ENCODE measurements at regions not wholly inside any gene's neighbourhood (a gene's known extent, or its start where the extent isn't known, plus 50 kb on each side); places are given as distances from the start of the nearest gene placed in this dataset.

DNA sequence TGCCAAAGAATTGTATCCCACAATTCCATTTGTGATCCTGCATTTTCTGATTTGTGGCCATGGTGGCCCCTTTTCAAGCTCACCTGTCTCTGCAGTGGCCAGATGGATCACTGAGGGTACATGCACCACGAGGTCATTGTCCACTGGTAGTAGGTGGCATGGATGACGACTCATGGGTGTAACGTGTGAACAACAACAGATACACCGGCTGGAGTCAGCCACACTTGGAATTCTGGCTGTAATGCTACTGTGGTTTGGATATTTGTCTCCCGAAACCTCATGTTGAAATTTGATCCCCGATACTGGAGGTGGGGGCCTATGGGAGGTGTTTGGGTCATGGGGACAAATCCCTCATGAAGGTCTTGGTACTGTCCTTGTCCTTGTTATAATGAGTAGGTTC is 102.2 kb upstream of the TAF1B start:
- in situ Hi-C loops (cut with MboI; ENCODE audit: low sequenced_read_pairs, unreplicated experiment): no loop called here
- TF ChIP-seq, protein P1, sequence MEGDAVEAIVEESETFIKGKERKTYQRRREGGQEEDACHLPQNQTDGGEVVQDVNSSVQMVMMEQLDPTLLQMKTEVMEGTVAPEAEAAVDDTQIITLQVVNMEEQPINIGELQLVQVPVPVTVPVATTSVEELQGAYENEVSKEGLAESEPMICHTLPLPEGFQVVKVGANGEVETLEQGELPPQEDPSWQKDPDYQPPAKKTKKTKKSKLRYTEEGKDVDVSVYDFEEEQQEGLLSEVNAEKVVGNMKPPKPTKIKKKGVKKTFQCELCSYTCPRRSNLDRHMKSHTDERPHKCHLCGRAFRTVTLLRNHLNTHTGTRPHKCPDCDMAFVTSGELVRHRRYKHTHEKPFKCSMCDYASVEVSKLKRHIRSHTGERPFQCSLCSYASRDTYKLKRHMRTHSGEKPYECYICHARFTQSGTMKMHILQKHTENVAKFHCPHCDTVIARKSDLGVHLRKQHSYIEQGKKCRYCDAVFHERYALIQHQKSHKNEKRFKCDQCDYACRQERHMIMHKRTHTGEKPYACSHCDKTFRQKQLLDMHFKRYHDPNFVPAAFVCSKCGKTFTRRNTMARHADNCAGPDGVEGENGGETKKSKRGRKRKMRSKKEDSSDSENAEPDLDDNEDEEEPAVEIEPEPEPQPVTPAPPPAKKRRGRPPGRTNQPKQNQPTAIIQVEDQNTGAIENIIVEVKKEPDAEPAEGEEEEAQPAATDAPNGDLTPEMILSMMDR (IDR thresholded peaks at IDR 0.05; ENCODE audit: borderline replicate concordance, control extremely low read depth, extremely low read depth, insufficient read depth, missing control alignments): no peak
- no peak for DNase-seq (ENCODE audit: low spot score)

DNA sequence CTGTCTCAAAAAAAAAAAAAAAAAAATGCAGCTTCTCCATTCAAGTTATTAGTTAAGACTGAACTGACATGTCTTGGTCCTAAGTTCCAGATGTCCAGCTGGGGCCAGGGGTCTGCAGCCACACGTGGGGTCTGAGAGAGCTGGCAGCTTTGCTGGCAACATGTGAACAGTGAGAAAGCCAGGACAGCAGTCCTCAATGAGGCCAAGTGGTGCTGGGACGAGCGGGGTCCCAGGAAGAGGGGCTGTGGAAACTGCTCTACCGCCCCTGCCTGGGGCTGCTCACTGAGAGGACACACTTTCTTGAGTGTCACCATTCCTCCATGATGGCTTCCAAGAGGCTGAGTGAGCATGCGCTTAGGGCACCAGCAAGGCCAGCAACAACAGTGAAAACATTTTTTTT is 100.7 kb upstream of the TAF1B start:
- TF ChIP-seq, protein P1 (IDR thresholded peaks at IDR 0.05; ENCODE audit: borderline replicate concordance, control extremely low read depth, extremely low read depth, insufficient read depth, missing control alignments): no peak
- in situ Hi-C loops (cut with MboI; ENCODE audit: low sequenced_read_pairs, unreplicated experiment): no loop called here
- DNase-seq (ENCODE audit: low spot score): no peak

DNA sequence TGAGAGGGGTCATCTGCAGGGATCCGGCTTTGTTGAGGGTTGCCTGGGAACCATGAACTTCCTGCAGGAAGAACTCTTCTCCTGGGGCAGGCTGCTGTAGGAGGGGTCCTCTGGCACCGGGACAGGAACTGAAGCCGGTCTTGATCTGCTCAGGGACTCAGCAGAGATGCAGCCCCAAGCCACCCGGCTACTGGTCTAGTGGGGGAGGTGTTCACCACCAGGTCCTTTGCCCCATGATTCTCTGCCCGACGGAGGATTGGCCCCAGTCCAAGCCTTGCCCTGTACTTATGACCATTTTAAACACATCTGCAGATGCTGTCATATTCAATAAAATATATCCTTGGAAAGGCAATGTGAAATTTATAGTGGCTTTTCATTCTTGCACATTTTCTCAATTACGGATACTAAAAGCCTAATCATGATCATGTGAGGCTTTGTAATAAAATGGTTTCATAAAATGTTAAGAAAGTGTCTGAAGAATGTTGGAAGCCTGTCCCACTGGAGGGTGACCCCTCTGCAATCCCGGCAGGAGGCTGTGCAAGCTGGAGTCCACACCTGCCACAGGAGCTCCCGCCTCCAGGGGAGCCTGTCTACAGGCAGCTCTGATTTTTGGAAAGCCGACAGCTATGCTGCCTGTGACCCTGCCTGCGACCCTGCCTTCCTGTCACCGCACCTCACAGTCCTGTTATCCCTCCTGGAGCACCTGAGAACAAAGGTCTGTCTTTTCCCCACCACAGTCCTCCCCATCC is 98.8 kb upstream of the TAF1B start:
- DNase-seq (ENCODE audit: low spot score): no peak
- in situ Hi-C loops (cut with MboI; ENCODE audit: low sequenced_read_pairs, unreplicated experiment): no loop called here
- TF ChIP-seq, protein P1 (IDR thresholded peaks at IDR 0.05; ENCODE audit: borderline replicate concordance, control extremely low read depth, extremely low read depth, insufficient read depth, missing control alignments): no peak

DNA sequence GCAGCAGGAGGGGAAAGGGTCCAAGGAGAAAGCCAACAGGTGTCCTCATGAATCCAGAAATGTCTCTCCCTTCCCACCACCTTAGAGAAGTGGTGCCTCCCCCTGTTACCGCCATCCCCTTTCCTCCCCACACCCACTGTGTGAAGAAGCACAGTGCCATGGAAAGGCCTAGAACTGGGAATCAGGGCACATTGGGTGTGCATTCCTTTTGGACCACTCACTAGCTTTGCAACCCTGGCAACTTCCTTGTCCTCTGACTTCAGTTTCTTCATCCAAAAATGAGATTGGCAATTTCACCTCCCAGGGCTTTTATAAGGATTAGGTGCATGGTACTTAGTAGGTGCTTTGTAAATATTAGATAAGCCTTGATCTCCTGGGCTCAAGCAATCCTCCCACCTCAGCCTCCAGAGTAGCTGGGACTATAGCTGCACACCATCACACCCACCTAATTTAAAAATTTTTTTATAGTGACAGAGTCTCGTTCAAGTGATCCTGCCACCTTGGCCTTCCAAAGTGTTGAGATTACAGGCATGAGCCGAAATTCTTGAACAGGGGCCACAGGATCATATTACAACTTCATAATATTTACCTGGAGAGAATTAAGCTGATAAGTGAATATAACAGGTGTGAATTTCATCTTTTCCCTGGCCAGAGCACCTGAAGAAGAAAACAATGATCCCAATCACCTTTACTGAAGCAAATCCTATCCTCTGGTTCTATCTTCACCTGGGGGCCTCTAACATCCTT is 97.9 kb upstream of the TAF1B start:
- in situ Hi-C loops (cut with MboI; ENCODE audit: low sequenced_read_pairs, unreplicated experiment): no loop called here
- TF ChIP-seq, protein P1 (IDR thresholded peaks at IDR 0.05; ENCODE audit: borderline replicate concordance, control extremely low read depth, extremely low read depth, insufficient read depth, missing control alignments): no peak
- no peak for DNase-seq (ENCODE audit: low spot score)

DNA sequence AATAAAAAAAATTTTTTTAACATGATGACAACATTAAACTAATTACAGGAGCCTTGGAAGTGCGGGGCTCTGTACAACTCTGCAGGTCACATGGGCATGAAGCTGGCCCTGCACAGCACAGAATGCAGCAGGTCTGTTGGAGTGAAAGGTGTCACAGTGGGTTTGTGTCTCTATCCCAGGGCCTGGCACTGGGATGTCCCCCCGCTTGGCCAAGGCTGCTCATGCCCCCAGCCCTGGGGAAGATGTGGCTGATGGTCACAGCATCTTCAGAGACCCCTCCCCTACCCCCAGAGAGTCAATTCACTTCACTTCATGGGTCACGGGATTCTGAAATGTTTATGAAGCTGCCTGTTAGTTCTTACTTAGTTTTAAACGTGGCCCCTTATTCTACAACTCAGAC is 95.9 kb upstream of the TAF1B start:
- TF ChIP-seq, protein P1 (IDR thresholded peaks at IDR 0.05; ENCODE audit: borderline replicate concordance, control extremely low read depth, extremely low read depth, insufficient read depth, missing control alignments): no peak

DNA sequence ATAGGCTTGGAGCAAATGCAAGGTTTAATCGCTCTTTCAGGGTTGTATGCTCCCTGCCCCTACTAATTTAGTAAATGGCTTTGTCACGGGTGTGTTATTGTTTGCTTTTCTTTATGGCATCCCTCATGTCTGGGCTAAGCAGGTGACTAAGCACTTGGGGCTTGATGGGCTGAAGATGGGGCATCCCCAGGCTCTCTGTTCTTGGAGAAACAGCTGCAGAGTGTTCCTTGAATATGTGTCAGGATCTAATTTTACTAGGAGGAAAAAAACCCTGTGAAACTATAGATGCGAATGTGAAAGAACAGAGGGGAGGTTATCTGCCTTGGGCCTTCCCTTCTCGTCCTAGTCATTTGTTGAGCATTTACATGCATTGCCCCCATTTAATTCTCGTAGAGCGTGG is 94.7 kb upstream of the TAF1B start:
- DNase-seq (ENCODE audit: low spot score): peak; percentile 59
- in situ Hi-C loops (cut with MboI; ENCODE audit: low sequenced_read_pairs, unreplicated experiment): no loop called here
- TF ChIP-seq, protein P1 (IDR thresholded peaks at IDR 0.05; ENCODE audit: borderline replicate concordance, control extremely low read depth, extremely low read depth, insufficient read depth, missing control alignments): no peak

More for the DNA sequence above, 95.9 kb upstream of the TAF1B start:
- no peak for DNase-seq (ENCODE audit: low spot score)
- in situ Hi-C loops (cut with MboI; ENCODE audit: low sequenced_read_pairs, unreplicated experiment): no loop called here
